Adrenal gland (tissue), 9 donors: ENCODE measurements at regions not wholly inside any gene's neighbourhood (a gene's known extent, or its start where the extent isn't known, plus 50 kb on each side); places are given as distances from the start of the nearest gene placed in this dataset.

ENCODE experiments used
- DNase-seq, 7 donors: peaks; one replicate each; pipeline ENCODE4 v3.0.0-alpha.2; 2019 to 2020
- H3K27ac ChIP-seq, 5 donors: fragments of 200-600 bp; sonication (generic) in 4 of 5; 1 replicate in 3 of 5; 2 replicates in 2 of 5; pipeline versions ENCODE4 v1.5.1 to v1.8.0; 2016 to 2020; ENCODE audit warnings: mild to moderate bottlenecking in 1 of 5
- H3K27me3 ChIP-seq: fragments of 200-600 bp; 2 replicates; pipeline ENCODE4 v1.8.0; 2021
- H3K36me3 ChIP-seq, 2 donors: fragments of 200-600 bp; replicated peaks in 1 of 2; 1 replicate in 1 of 2; 2 replicates in 1 of 2; pipeline versions ENCODE4 v1.5.1 to v1.8.0; 2018 to 2022
- H3K4me1 ChIP-seq, 2 donors: fragments of 200-600 bp; replicated peaks in 1 of 2; 1 replicate in 1 of 2; 2 replicates in 1 of 2; pipeline versions ENCODE4 v1.5.1 to v1.8.0; 2018 to 2021
- H3K4me3 ChIP-seq, 4 donors: fragments of 200-600 bp; sonication (generic) in 3 of 4; one replicate each; pipeline ENCODE4 v1.5.1; 2016 to 2018
- H3K9me3 ChIP-seq, 3 donors: fragments of 200-600 bp; sonication (generic) in 1 of 3; replicated peaks in 1 of 3; 1 replicate in 2 of 3; 2 replicates in 1 of 3; pipeline versions ENCODE4 v1.5.1 to v1.8.0; 2016 to 2021
- POLR2A ChIP-seq, 2 donors: fragments of 450-650 bp; IDR thresholded peaks; one replicate each; pipeline ENCODE4 v1.6.1; 2017; ENCODE audit warnings: antibody characterized with exemption in 2 of 2, mild to moderate bottlenecking in 2 of 2, moderate library complexity in 1 of 2
- WGBS, 4 donors: extraction: QIAGEN DNeasy Blood & Tissue Kit in 2 of 4; methylation state at CpG; one replicate each; pipeline versions ENCODE4 v1.1.5 to v1.1.7; 2013 to 2017; 5-methylcytosine and 5-hydroxymethylcytosine counted together
- intact Hi-C, 2 donors: fragments of 100-400 bp; cut with DNase I; formaldehyde crosslinking; loops; one replicate each; pipeline versions ENCODE4 v1.14.1 to v1.15.0; 2022 to 2023
- TF ChIP-seq, protein P1 (sequence below), 6 experiments: fragments of 450-650 bp in 4 of 6; fragments of 200-600 bp in 2 of 6; sonication (generic) in 1 of 6; IDR thresholded peaks; 1 replicate in 5 of 6; 2 replicates in 1 of 6; pipeline versions ENCODE4 v1.5.1 to v1.8.0; 2016 to 2021; ENCODE audit warnings: antibody characterized with exemption in 6 of 6, mild to moderate bottlenecking in 2 of 6, moderate library complexity in 1 of 6
- donor health status: healthy with polysubstance abuse.
- donor health status: Bipolar disorder and iron deficiency.
- donor health status: DM: yes; HTN: yes; CAD: no.
- donor health status: DM: no; HTN: no; CAD: no.
- donor health status: DM: no; HTN: no; CAD: no.

DNA sequence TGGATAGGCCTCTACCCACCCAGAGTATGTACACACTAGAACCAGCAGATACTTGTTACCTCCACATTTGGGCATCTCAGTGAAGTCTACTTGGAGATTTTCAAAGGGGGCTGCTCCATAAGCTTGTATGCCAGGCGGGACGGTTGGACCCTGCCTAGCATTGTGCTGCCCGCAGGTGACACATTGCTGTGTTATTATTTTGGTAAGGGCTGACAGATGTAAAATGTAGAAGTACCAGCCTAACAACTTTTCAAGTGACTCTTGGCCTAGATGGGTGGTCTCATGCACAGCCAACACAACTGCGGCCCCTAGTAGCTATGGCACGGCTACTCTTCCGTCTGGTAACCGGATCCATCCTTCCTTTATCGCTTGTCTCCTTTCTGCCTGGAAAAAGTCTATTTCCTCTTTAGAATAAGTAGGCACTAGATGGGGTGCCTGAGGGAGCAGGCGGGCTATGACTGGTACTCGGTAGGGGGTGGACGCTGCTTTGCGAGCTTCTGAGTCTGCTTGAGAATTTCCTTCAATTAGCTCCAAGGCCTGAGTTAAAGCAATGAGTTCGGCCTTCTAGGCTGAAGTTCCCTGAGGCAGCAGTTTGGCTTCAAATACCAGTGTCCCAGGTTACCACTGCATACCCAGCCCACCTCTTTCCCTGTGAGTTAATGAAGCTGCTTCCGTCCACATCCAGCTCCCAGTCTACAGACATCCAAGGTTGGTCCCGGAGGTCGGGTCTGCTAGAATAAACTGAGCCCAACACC lies 405.3 kb downstream of the TGFB2 start:
- TF ChIP-seq, protein P1, sequence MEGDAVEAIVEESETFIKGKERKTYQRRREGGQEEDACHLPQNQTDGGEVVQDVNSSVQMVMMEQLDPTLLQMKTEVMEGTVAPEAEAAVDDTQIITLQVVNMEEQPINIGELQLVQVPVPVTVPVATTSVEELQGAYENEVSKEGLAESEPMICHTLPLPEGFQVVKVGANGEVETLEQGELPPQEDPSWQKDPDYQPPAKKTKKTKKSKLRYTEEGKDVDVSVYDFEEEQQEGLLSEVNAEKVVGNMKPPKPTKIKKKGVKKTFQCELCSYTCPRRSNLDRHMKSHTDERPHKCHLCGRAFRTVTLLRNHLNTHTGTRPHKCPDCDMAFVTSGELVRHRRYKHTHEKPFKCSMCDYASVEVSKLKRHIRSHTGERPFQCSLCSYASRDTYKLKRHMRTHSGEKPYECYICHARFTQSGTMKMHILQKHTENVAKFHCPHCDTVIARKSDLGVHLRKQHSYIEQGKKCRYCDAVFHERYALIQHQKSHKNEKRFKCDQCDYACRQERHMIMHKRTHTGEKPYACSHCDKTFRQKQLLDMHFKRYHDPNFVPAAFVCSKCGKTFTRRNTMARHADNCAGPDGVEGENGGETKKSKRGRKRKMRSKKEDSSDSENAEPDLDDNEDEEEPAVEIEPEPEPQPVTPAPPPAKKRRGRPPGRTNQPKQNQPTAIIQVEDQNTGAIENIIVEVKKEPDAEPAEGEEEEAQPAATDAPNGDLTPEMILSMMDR (IDR thresholded peaks at IDR 0.05) = no peak
- no peak for TF ChIP-seq POLR2A (IDR thresholded peaks at IDR 0.05)

DNA sequence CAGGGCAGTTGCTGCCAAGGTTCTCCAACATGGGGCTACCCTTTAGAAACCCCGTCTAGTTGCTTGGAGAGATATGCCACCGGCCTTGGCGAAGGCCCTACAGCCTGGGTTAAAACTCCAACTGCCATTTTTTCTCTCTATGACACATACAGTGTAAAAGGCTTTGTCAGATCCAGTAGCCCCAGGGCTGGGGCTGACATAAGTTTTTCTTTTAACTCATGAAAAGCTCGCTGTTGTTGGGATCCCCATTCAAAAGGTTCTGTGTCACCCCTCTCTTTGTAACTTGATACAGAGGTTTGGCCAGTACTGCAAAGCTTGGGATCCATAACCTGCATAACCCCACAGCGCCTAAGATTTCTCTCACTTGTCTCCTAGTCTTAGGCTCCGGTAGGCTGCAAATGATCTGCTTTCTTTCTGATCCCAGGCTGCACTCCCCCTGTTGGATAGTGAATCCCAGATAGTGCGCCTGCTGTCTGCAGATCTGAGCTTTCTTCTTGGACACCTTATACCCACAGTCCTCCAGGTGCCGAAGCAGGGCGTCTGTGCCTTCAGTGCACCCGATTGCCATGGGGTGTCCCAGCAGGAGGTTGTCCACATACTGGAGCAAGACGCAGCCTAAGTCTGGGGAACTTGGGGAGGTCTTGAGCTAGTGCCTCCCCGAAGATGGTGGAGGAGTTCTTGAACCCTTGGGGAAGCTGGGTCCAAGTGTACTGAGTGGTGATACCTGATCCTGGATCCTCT lies 406.2 kb downstream of the TGFB2 start:
- 86 to 89% (median 87%) methylated on average over 9 to 12 of the region's 12 CpGs for WGBS, 4 donors
- TF ChIP-seq, protein P1 (IDR thresholded peaks at IDR 0.05) = no peak
- TF ChIP-seq POLR2A (IDR thresholded peaks at IDR 0.05) = no peak
- intact Hi-C loops = no loop called here

More for the DNA sequence above, 405.3 kb downstream of the TGFB2 start:
- 91 to 94% (median 93%) methylated on average over 16 of the region's 16 CpGs for WGBS, 4 donors
- Histone ChIP-seq H3K4me3 (no peak overlapping the region), H3K36me3 (no peaks in the 10 kb centered on the region), H3K27me3 (no peaks in the 10 kb centered on the region), H3K4me1 (no peaks in the 10 kb centered on the region), H3K9me3 (no peaks in the 10 kb centered on the region), H3K27ac (no peak overlapping the region)
- intact Hi-C loops = no loop called here
- DNase-seq = no peak

DNA sequence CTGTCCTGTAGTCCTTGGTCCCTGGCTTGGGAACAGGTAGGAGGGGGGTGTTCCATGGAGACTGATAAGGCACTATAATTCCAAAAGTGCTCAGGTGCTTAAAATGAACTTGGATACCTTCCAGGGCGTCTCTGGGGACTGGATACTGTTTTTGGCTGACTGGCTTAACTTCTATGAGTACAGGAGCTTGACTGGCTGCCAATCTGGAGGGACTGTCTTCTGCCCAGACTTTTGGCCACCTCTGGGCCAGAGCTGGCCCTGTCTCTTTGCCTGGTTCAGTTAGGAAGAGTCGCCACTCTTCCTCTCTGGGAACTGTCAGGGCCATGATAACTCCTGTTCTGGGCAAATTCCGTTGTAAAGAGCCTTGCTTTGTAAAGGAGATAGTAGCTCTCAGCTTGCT lies 407.0 kb downstream of the TGFB2 start:
- TF ChIP-seq POLR2A (IDR thresholded peaks at IDR 0.05) = no peak
- TF ChIP-seq, protein P1 (IDR thresholded peaks at IDR 0.05) = no peak
- Histone ChIP-seq H3K4me1 (no peaks in the 10 kb centered on the region), H3K9me3 (no peaks in the 10 kb centered on the region), H3K36me3 (no peaks in the 10 kb centered on the region), H3K27ac (no peak overlapping the region), H3K27me3 (no peaks in the 10 kb centered on the region), H3K4me3 (no peak overlapping the region)
- WGBS, 4 donors = 43 to 77% (median 63%) methylated on average over 3 of the region's 3 CpGs
- DNase-seq = no peak
- intact Hi-C loops = no loop called here

More for the DNA sequence above, 406.2 kb downstream of the TGFB2 start:
- no peaks in the 10 kb centered on the region for H3K36me3 ChIP-seq
- H3K27ac ChIP-seq = no peak overlapping the region
- H3K9me3 ChIP-seq = no peaks in the 10 kb centered on the region
- no peaks in the 10 kb centered on the region for H3K4me1 ChIP-seq
- H3K27me3 ChIP-seq = no peaks in the 10 kb centered on the region
- H3K4me3 ChIP-seq = no peak overlapping the region
- no peak for DNase-seq

DNA sequence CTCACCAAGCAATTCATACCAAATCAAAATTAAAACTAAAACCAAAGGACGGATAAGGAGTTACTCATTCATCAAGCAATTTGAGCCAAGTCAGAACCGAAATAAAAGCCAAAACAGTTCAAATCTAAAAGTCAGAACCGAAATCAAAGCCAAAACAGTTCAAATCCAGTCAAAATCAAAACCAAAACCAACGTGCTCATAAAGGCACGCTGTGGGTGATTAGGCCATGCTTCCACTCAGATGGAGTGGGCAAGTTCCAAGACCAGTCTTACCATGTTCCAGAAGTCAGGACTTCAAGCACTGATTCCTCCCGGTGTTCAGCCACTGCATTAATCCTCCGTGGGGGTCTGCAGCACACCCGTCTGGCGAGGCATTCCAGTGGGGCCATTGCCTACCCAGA lies 409.3 kb downstream of the TGFB2 start:
- DNase-seq = no peak
- no peaks in the 10 kb centered on the region for H3K9me3 ChIP-seq
- intact Hi-C loops = no loop called here
- TF ChIP-seq POLR2A (IDR thresholded peaks at IDR 0.05) = no peak
- TF ChIP-seq, protein P1 (IDR thresholded peaks at IDR 0.05) = no peak
- no peak overlapping the region for H3K27ac ChIP-seq
- H3K36me3 ChIP-seq = no peaks in the 10 kb centered on the region
- no peaks in the 10 kb centered on the region for H3K4me1 ChIP-seq
- no peak overlapping the region for H3K4me3 ChIP-seq
- 79 to 87% (median 84%) methylated on average over 6 to 9 of the region's 9 CpGs for WGBS, 4 donors
- H3K27me3 ChIP-seq = no peaks in the 10 kb centered on the region
